ENCODE measurements at regions not wholly inside any gene's neighbourhood (a gene's known extent, or its start where the extent isn't known, plus 50 kb on each side); places are given as distances from the start of the nearest gene placed in this dataset.

- TF ChIP-seq, protein P1, sequence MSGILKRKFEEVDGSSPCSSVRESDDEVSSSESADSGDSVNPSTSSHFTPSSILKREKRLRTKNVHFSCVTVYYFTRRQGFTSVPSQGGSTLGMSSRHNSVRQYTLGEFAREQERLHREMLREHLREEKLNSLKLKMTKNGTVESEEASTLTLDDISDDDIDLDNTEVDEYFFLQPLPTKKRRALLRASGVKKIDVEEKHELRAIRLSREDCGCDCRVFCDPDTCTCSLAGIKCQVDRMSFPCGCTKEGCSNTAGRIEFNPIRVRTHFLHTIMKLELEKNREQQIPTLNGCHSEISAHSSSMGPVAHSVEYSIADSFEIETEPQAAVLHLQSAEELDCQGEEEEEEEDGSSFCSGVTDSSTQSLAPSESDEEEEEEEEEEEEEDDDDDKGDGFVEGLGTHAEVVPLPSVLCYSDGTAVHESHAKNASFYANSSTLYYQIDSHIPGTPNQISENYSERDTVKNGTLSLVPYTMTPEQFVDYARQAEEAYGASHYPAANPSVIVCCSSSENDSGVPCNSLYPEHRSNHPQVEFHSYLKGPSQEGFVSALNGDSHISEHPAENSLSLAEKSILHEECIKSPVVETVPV (CRISPR knock-in tag; IDR thresholded peaks at IDR 0.05) = no peak
- TF ChIP-seq PPARA (CRISPR knock-in tag; IDR thresholded peaks at IDR 0.05; ENCODE audit: borderline replicate concordance) = no peak
- no peak for TF ChIP-seq ZFP3 (CRISPR knock-in tag; IDR thresholded peaks at IDR 0.05)
- TF ChIP-seq, protein P2, sequence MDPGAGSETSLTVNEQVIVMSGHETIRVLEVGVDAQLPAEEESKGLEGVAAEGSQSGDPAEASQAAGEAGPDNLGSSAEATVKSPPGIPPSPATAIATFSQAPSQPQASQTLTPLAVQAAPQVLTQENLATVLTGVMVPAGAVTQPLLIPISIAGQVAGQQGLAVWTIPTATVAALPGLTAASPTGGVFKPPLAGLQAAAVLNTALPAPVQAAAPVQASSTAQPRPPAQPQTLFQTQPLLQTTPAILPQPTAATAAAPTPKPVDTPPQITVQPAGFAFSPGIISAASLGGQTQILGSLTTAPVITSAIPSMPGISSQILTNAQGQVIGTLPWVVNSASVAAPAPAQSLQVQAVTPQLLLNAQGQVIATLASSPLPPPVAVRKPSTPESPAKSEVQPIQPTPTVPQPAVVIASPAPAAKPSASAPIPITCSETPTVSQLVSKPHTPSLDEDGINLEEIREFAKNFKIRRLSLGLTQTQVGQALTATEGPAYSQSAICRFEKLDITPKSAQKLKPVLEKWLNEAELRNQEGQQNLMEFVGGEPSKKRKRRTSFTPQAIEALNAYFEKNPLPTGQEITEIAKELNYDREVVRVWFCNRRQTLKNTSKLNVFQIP (CRISPR knock-in tag; IDR thresholded peaks at IDR 0.05; ENCODE audit: borderline replicate concordance, low read depth) = no peak
- TF ChIP-seq CSDC2 (CRISPR knock-in tag; IDR thresholded peaks at IDR 0.05) = no peak
- no peak for TF ChIP-seq CREB5 (CRISPR knock-in tag; IDR thresholded peaks at IDR 0.05; ENCODE audit: low read depth)
- no peak for TF ChIP-seq ZC3H10 (CRISPR knock-in tag; IDR thresholded peaks at IDR 0.05)
- TF ChIP-seq ZFP30 (CRISPR knock-in tag; IDR thresholded peaks at IDR 0.05) = no peak
- TF ChIP-seq SNAI2 (CRISPR knock-in tag; IDR thresholded peaks at IDR 0.05) = no peak
- TF ChIP-seq TCF4 (CRISPR knock-in tag; IDR thresholded peaks at IDR 0.05; ENCODE audit: borderline replicate concordance) = no peak
- TF ChIP-seq GLIS3 (CRISPR knock-in tag; IDR thresholded peaks at IDR 0.05) = no peak
- no peak for TF ChIP-seq ZNF8 (CRISPR knock-in tag; IDR thresholded peaks at IDR 0.05)
- TF ChIP-seq TSHZ2 (CRISPR knock-in tag; IDR thresholded peaks at IDR 0.05) = no peak
- no peak for TF ChIP-seq OSR1 (CRISPR knock-in tag; IDR thresholded peaks at IDR 0.05)
- no peak for TF ChIP-seq PATZ1 (CRISPR knock-in tag; IDR thresholded peaks at IDR 0.05; ENCODE audit: borderline replicate concordance)
- TF ChIP-seq BACH2 (CRISPR knock-in tag; IDR thresholded peaks at IDR 0.05; ENCODE audit: borderline replicate concordance) = no peak
- no peak for TF ChIP-seq ISL1 (CRISPR knock-in tag; IDR thresholded peaks at IDR 0.05)
- no peak for ATAC-seq
These were observed 154.3 kb upstream of the CRY1 start for GRCh38 chr12:107247650-107248049.

- TF ChIP-seq OSR1 (CRISPR knock-in tag; IDR thresholded peaks at IDR 0.05) (no peak), GLIS3 (CRISPR knock-in tag; IDR thresholded peaks at IDR 0.05) (no peak), ZNF70 (CRISPR knock-in tag; IDR thresholded peaks at IDR 0.05) (no peak), ARNTL (CRISPR knock-in tag; IDR thresholded peaks at IDR 0.05; ENCODE audit: borderline replicate concordance, low read depth) (no peak), ZFP30 (CRISPR knock-in tag; IDR thresholded peaks at IDR 0.05) (no peak), ISL1 (CRISPR knock-in tag; IDR thresholded peaks at IDR 0.05) (no peak), PPARA (CRISPR knock-in tag; IDR thresholded peaks at IDR 0.05; ENCODE audit: borderline replicate concordance) (no peak), BACH2 (CRISPR knock-in tag; IDR thresholded peaks at IDR 0.05; ENCODE audit: borderline replicate concordance) (no peak), PATZ1 (CRISPR knock-in tag; IDR thresholded peaks at IDR 0.05; ENCODE audit: borderline replicate concordance) (no peak), ESRRG (CRISPR knock-in tag; IDR thresholded peaks at IDR 0.05) (no peak), RARB (CRISPR knock-in tag; IDR thresholded peaks at IDR 0.05) (no peak), SNAI2 (CRISPR knock-in tag; IDR thresholded peaks at IDR 0.05) (no peak), ZC3H10 (CRISPR knock-in tag; IDR thresholded peaks at IDR 0.05) (no peak)
- TF ChIP-seq, protein P2 (CRISPR knock-in tag; IDR thresholded peaks at IDR 0.05; ENCODE audit: borderline replicate concordance, low read depth) = no peak
These were observed 154.8 kb upstream of the CRY1 start for GRCh38 chr12:107248187-107248586.

More at GRCh38 chr12:107248187-107248586, 154.8 kb upstream of the CRY1 start:
- no peak for ATAC-seq
